Hematopoietic multipotent progenitor cell (in vitro differentiated cells): ENCODE measurements at regions not wholly inside any gene's neighbourhood (a gene's known extent, or its start where the extent isn't known, plus 50 kb on each side); places are given as distances from the start of the nearest gene placed in this dataset.

Source experiments
- DNase-seq, 3 donors: peaks; one replicate each; pipeline ENCODE4 v3.0.0-alpha.2; 2011 to 2015; ENCODE audit warnings: low read depth in 2 of 3, low spot score in 2 of 3

DNA sequence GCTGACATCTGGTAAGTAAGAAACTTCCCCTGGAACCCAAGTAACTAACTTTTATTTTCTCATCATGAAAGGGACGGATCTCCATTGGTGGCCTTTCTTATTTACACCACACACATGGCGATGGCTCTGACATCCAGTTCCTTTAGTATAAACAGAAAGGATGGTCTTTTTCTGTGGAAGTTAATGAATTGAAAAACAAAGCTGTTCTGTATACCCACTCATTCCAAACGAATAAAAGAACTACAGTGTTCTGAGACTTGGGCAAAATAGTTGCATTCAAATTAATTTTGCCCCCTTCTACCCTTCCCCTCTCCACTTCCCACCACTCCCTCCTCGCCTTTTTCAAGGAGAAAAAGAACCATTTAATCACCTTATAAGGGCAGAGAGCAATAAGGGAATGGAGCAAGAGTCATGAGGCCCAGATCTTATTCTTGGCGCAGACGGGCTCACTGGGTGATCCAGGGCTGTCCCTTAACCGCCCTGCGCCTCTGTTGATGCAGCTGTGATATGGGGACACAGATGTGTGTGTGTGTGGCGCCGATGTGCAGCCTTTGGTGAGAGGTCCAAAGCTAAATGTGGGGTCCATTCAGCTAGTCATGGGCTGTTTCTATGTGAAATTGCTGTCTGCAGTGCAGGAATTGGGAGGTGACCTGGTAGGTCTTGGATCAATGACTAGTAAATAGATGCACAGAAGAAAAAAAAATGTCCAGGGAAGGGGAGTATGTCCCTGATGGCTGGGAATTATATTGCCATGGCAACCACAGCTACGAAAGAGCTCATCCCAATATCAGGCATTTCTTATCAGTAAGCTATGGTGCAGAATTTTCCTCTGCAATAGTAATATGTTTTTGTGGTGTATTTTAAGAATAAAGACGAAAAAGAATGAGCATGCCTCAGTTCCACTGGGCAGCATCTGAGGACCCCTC lies 141.5 kb upstream of the ERCC6L2 start:
- DNase-seq, result no peak

DNA sequence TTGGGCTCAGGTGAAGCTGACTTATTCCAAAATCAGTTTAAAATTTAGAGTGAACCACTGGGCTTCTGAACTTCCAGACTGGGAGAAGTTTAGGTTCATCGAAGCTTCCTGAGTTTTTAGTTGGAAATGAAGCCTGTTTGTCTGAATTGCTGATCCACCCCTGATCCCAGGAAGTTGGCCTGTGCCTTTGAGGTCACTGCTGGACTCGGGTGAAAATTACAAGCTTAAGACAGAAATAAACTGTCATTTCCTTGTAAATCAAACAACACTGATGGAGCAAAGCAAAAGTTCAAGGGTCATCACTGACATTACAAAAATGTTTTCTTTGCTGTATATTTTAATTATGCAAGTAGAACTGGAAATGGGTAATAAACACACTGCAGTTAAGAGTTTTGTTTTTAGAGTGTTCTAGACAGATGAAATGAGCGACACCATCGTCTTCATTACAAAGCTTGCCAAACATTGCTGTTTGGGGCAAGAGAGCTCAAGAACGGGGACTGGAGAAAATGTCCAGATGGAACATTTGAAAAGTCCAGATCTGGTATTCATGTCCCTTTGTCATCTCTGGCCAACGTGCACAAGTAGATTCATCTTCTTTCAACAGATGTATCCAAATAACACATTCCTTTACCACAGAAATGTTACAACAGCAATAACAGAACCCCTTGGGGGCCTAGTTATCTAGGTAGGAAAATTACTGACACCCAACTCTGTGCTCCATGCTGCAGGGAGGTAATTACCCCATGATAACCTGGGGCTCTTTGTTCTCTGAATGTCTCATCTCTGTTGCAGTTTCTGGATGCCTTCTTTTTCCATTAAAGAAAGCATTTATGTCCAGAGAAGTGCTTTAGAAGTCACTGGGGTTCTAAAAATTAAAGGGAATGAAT lies 142.4 kb upstream of the ERCC6L2 start:
- DNase-seq, result no peak

DNA sequence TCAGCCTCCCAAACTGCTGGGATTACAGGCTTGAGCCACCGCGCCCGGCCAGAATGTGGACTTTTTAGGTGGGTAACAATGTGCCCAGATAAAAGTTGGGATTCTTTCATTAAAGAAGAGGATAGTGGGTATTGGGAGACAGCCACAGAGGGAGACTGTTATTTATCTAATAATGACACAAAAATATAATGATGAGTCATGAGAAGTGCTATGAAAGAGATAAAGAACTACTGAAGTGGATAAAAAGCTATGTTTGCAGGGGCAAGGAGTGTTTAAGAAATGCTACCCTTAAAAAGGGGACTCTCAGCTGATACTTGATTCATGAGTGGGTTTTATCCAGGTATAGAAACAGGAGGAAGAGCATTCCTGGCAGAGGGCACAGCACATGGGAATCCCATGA lies 143.6 kb upstream of the ERCC6L2 start:
- no peak for DNase-seq

DNA sequence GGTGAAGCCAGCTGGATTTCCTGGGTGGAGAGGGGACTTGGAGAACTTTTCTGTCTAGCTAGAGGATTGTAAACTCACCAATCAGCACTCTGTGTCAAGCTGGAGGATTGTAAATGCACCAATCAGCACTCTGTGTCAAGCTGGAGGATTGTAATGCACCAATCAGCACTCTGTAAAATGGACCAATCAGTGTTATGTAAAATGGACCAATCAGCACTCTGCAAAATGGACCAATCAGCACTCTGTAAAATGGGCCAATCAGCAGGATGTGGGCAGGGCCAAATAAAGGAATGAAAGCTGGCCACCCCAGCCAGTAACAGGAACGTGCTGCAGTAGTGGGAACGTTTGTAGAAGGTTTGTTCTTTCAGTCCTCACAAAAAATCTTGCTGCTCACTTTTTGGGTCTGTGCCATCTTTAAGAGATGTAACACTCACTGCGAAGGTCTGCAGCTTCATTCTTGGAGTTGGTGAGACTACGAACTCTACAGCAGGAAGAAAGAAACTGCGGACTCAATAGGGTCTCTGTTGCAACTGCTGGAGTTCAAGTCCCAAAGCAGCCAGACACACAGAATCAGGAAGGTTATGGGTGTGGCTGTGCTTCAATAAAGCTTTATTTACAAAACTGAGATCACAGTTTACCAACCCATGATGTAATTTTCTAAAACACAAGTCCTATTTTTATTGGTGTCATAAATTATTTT lies 145.7 kb upstream of the ERCC6L2 start:
- DNase-seq, result no peak

DNA sequence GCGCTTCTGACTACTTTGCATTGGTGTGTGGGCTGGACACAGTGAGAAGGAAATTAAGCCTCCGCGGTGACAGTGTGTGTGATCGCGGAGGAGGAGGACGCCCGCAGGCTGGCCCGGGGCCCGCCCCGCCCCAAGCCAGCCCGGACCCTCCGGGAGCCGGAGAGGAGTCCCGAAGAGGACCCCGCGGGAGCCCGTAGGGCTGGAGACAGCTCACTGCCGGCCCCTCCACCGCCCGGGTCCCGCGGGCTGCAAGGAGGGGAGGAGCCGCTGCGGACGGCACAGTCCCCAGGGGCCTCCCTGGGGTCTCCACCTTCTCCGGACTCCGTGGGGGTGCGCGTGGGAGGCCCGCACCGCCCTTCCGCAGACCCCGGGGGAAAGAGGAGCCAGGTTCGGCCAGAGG lies 146.4 kb upstream of the ERCC6L2 start:
- DNase-seq, result no peak

DNA sequence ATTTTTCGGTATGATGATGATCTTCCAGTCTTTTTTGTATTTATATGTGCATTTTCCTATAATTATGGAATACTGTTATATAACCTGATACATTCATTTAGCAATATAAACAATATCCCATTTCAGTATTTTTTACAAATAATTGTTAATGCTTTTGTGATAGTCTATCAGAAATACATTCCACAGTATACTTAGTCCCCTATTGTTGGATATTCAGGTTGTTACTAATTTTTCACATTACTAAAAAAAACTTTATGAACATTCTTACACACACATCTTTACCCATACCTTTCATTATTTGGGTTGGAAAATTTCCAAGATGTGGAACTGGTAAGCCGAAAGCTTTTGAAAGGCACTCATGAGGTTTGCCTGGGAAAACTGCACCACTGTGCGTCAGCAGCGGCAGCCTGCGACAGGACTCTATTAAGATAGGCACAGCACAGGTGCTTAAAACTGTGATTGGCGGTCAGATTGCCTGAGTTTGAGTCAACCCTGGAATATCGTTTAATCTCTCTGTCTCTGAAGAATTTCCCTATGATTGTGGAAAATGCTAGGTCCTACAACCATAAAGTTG lies 147.5 kb upstream of the ERCC6L2 start:
- DNase-seq, result no peak

DNA sequence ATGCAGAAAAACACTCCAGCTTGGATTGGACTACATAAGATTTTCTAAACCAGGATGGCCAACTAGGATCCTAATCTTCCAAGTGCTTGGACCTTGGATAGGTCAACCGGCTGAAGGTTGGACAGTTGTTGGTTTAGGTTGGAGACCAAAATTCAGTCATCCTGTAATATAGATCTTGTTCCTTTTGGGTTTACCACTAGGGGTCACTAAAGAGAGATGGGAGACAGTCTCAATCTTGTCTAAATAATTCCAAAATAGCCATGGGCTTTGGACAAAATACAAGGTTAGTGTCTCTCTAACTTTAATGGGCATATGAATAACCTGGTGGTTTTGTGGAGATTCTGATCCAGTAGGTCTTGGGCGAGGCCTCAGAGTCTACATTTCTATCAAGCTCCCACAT lies 148.7 kb upstream of the ERCC6L2 start:
- peak in 2 of 3 donors; percentile 22 to 67 for DNase-seq

DNA sequence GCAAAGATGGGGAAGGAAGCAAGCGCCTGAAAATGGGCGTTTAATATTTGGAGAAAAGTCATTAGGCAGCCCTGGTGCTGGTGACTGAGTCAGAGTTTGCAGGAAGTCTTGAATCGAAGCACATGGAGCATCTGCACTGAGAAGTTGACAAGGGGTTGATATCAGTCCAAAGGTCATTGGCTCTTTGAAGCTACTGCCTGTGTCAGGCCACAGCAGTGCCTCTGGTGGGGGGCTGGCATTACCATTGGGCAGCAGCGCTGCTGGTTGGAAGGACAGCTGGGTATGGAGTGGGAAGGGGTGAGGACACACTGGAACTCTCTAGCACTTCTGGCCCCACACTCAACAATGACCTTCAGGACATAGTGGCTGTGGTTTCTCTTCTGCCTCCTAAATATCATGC lies 150.4 kb upstream of the ERCC6L2 start:
- peak in 2 of 3 donors; percentile 2 to 3 for DNase-seq

DNA sequence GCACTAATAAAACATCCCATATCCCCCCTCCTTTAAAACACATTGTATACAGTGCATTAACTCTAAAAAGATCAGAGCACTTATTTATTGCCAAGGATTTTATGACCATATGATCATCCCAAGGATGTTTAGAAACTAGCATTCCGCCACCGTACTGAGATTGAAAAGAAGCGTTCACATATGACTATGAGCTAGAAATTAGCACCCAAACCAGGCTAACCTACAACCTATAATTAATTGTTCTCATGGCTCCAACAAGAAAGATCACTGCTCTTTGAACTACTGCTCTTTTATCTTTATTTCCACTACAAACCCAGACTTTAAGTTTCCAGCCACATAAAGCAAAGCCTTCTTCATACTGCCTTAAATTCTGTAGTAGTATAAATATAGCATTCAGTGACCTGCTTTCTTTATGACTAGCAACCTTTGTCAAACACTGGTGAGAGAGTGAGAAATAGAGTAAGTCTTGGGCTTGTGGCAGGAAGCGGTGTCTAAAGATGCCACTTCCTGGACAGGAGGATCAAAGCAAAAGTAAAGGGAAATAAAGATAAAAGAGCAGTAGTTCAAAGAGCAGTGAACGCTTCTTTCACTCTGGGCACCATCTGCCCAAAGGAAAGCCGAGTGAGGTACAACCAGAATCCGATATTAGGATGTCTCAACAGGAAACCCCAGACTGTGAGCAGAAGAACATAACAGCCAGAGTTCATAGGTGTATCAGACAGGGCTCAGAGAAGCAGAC lies 151.1 kb upstream of the ERCC6L2 start:
- DNase-seq, result peak; percentile 2 to 32 (median 30)

DNA sequence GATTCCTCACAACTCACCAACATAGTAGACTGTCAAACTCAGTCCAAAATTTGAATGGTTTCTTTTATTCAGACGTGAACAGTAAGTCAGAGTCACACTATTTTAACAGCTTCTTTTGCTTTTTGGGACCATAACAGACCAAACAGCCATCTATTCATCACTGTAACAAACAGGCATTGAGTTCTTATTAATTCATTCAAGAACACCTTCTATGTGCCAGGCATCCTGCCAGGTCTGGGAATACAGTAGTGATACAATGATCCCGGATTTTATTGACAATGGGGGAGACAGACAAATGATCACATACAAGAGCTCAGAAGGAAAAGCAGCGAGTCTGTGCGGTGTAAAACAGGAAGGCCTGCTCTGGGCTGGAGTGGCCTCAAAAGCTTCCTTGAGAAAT lies 153.3 kb upstream of the ERCC6L2 start:
- no peak for DNase-seq

DNA sequence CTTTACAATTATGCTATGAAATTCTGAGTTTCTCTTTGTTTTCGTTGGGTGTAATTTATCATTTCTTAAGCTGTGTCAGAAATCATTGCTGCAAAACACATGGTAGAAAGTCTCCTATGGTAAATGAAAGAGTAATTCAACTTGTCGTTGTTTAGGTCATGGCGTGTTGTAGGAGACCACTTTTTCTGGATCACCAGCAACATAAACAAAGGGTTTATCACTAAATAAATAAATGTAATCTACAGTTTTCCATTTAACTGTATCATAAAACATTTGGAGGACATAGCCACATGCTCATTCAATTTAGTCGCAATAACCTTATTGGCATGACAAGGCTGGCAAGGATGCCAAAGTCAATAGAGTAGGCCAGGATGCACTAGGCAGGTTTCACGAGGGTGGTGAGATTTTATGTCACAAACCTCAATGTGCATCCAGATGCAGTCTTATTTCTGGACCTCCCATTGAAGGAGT lies 154.4 kb upstream of the ERCC6L2 start:
- no peak for DNase-seq

DNA sequence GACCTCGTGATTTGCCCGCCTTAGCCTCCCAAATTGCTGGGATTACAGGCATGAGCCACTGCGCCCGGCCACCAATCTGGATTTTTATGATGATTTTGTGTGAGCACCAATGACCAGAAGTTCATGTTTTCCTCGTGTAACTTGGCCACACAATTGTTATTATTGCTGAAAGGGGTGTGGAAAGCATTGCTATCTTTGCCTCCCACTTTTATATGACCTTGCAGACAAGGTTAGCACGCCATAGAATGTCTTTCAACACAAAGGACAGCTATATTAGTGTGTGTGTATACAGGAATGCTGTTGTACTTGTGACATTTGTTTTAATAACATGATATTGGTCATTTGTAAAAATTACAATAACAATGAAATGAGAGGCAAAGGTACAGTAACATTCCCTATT lies 155.0 kb upstream of the ERCC6L2 start:
- DNase-seq, result no peak

DNA sequence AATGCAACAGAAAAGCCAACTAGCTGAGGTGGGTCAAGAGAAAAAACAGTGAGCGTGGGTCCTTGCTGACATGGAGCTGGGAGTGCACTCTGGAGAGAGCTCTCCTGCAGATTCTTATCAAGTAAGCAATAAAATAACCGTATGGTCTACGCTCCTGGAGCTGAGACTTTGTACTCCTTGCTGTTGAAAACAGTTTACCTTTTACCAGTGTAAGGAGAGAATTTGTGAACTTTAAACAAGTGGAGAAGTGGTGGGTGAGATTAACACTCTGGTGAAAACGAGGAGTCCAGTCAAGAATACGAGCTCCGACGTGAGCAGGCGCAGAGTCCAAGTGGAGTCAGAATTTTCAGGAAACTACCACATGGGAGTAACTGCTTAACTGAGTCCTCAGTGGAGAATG lies 156.1 kb upstream of the ERCC6L2 start:
- DNase-seq, result no peak

DNA sequence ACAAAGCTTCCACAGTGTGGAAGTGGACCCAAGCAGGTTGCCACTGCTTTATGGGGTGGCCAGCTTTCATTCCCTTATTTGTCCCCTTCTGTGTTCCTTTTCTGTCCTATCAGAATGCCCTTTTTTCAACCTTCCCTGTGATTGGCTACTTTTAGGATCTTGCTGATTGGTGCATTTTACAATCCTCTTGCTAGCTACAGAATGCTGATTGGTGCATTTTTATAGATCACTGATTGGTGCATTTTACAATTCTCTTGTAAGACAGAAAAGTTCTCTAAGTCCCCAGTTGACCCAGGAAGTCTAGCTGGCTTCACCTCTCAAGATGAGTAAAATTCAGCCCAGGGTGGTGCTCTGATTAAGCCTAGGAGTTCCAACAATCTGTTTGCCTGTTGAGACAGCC lies 157.2 kb upstream of the ERCC6L2 start:
- no peak for DNase-seq

DNA sequence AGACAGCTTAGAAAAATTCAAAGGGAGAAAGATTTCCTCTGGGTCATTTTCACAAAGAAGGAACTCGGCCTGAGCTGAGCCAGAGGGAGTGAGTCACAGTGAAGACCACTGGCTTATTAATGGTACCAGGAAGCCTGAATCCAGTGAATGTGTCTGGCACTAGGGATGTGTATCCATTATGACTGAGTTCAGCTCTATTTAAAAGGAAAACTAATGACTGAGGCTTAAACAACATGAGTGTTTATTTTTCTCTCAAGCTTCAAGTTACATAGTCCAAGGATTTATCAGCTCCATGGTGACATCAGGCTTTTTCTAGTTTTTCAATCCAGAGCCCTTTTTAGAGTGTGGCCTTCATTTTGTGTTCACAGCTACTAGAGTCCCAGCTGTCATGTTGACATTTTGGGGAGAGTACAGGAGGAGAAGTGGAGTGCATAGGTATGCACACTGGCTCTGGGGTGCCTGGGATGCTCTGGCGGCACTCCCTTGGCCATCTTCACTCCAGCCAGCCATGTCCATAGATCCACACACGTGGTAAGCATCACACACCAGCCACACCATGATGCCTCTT lies 159.5 kb upstream of the ERCC6L2 start:
- no peak for DNase-seq

DNA sequence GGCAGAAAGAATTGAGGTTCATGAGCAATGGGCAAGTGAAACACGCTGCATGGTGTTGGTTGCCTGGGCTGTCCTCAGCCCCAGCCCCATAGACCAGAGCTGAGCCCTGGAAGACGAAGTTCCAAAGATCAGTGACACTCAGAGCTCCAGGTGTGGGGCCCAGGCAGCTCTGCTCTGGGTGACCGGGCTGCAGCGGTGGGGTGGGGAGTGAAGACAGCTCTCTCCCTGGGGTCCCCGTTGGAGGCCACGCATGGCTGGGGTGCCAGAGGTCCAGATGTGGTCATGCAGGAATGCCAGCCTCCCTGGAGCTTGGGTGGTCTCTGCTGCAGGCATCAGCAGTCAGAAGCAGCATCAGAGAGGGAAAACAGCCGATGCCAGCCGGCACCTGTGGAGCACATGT lies 165.0 kb upstream of the ERCC6L2 start:
- DNase-seq, result no peak

DNA sequence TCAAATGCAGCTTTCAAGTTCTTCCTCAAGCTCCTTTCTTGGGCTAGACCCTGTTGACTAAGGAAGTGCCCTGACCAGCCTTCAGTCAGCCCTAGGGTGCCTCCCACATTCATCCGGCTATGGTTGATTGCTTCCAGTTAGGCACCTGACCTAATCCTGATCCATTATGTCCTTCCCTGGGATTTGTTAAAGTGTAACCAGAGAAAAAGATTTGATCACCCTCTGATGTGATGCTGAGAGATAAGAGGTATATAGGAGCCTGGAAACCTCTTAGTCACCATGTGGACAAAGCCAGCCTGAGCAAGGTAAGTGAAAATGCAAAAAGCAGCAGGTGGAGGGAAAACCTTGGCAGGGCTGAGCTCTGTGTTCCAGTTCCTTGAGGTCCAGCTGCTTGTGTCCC lies 178.8 kb upstream of the ERCC6L2 start:
- no peak for DNase-seq

DNA sequence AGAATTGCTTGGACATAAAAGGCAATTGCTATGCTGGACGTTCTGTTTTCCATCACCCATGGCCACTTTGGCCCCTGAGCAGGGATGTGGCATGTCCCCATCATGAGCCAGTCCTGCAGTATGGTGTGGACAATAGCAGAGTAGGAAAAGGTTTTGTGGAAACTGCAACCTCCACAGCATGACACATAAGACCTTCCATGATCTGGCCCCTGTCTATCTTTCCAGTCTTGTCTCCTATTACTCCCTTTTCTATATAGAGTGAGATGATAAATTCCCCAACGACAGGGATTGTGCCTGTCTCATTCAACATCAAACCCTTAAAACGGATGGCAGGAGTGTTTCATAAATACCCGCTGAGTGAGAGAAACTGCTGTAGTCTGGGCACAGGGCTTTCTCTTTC lies 174.7 kb upstream of the PTCH1 start:
- DNase-seq, result no peak

DNA sequence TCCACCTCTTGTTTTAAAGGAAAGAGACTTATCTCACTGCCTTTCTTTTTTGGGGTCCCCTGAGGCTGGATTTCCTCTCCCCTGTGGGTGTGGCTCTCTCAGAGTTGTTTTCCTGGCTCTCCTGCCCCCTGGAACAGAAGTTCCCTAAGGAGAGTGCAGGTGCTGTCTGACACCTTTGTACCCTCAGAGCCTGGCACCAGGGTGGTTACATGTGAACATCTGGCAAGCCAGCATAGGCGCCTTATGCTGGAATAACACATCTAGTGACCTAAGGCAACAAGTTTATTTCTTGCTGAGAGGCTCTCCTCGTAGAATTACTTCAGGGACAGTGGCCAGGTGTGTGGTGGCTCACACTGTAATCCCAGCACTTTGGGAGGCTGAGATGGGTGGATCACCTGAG lies 172.9 kb upstream of the PTCH1 start:
- no peak for DNase-seq

DNA sequence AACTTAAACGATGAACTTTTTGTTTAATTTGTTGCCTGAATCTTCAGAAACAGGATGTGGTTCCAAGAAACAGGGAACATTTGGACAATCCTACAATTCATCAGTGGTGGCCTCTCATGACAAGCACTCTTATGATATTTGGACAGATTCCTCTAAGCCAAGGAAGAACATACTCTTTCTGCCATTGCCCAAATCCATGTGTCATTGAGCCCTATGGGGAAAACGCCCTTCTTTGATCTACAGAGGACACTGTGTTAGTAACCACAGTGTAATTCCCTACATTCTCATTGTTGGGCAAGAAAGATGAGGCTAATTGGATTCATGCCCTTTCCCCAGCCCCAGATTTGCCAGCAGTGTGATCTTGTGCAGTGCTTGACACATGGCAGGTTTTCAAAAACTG lies 167.7 kb upstream of the PTCH1 start:
- DNase-seq, result no peak
